ENCODE measurements at regions not wholly inside any gene's neighbourhood (a gene's known extent, or its start where the extent isn't known, plus 50 kb on each side); places are given as distances from the start of the nearest gene placed in this dataset.

DNA sequence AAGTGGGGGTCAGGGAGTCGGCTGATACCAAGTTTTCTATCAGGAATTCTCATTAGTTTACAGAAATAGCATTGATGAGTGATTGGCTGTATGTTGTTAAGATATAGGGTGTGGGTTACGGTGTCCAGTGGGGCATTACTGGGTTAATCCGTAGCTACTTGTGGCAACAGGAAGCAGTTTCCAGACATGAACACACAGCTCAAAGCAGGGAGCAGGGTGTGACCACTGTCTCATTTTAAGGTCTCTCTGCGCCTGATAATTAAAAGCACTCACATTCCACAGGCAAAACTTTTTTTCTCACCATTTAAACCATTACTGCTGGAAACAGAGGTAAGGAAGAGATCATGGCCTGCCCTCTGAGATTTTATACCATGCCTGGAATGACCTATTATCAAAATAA, 114.9 kb downstream of the SIK1 start:
- Histone ChIP-seq H3K9me3 (ENCODE audit: low read depth) (no peaks in the 10 kb centered on the region), H3K27ac (no peak overlapping the region), H3K36me3 (no peaks in the 10 kb centered on the region), H3K4me1 (ENCODE audit: low read depth) (peaks cover 17% of the 10 kb centered on the region), H3K4me3 (no peak overlapping the region), H3K27me3 (no peaks in the 10 kb centered on the region)
- no peak for DNase-seq (ENCODE audit: low read depth in 1 of 2, low spot score in 1 of 2)
- TF ChIP-seq, protein P1, sequence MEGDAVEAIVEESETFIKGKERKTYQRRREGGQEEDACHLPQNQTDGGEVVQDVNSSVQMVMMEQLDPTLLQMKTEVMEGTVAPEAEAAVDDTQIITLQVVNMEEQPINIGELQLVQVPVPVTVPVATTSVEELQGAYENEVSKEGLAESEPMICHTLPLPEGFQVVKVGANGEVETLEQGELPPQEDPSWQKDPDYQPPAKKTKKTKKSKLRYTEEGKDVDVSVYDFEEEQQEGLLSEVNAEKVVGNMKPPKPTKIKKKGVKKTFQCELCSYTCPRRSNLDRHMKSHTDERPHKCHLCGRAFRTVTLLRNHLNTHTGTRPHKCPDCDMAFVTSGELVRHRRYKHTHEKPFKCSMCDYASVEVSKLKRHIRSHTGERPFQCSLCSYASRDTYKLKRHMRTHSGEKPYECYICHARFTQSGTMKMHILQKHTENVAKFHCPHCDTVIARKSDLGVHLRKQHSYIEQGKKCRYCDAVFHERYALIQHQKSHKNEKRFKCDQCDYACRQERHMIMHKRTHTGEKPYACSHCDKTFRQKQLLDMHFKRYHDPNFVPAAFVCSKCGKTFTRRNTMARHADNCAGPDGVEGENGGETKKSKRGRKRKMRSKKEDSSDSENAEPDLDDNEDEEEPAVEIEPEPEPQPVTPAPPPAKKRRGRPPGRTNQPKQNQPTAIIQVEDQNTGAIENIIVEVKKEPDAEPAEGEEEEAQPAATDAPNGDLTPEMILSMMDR (IDR thresholded peaks at IDR 0.05; ENCODE audit: low read depth, low read length), result no peak

DNA sequence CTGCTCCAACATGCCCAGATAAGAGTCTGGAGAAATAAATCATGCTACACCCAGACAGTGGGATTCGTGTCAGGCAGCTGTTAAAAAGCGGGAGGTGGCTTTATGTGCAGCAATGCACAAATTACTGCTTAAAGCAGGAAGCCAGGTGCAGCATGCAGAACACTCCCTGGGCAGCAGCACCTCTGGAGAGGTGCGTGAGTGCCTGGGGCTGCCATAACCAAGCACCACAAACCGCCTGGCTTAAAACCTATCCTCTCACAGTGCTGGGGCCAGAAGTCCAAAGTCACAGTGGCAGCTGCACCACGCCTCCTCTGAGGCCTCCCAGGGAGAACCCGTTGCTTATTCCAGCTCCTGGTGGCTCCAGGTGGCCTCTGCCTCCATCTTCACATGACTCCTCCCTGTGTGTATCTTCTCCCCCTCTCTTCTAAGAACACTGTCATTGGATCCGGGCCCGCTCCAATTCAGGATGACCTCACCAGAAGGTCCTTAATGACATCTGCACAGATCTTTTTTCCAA, 115.6 kb downstream of the SIK1 start:
- Histone ChIP-seq H3K4me1 (ENCODE audit: low read depth) (peaks cover 17% of the 10 kb centered on the region), H3K27ac (no peak overlapping the region), H3K9me3 (ENCODE audit: low read depth) (no peaks in the 10 kb centered on the region), H3K36me3 (no peaks in the 10 kb centered on the region), H3K27me3 (no peaks in the 10 kb centered on the region), H3K4me3 (no peak overlapping the region)
- no peak for DNase-seq (ENCODE audit: low read depth in 1 of 2, low spot score in 1 of 2)
- TF ChIP-seq, protein P1 (IDR thresholded peaks at IDR 0.05; ENCODE audit: low read depth, low read length), result no peak

DNA sequence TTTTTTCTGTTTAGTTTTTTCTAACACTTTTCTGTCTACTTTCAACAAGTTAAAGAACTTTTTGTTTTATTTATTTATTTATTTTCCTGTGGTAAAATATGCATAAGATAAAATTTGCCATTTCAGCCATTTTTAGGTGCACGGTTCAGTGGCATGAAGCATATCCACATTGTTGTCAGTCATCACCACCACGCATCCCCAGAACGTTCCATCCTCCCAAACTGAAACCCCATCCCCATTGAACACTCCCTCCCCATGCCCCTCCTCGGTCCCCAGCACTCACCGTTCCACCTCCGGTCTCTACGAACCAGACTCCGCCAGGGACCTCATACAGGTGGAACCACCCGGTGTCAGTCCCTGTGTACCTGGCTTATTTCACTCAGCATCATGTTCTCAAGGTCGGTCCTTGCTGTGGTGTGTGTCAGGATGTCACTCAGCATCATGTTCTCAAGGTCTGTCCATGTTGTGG, 118.1 kb downstream of the SIK1 start:
- H3K4me3 ChIP-seq, result no peak overlapping the region
- no peaks in the 10 kb centered on the region for H3K9me3 ChIP-seq (ENCODE audit: low read depth)
- no peak overlapping the region for H3K27ac ChIP-seq
- TF ChIP-seq, protein P1 (IDR thresholded peaks at IDR 0.05; ENCODE audit: low read depth, low read length), result no peak
- no peaks in the 10 kb centered on the region for H3K36me3 ChIP-seq
- H3K27me3 ChIP-seq, result no peaks in the 10 kb centered on the region
- H3K4me1 ChIP-seq (ENCODE audit: low read depth), result peaks cover 17% of the 10 kb centered on the region
- no peak for DNase-seq (ENCODE audit: low read depth in 1 of 2, low spot score in 1 of 2)

DNA sequence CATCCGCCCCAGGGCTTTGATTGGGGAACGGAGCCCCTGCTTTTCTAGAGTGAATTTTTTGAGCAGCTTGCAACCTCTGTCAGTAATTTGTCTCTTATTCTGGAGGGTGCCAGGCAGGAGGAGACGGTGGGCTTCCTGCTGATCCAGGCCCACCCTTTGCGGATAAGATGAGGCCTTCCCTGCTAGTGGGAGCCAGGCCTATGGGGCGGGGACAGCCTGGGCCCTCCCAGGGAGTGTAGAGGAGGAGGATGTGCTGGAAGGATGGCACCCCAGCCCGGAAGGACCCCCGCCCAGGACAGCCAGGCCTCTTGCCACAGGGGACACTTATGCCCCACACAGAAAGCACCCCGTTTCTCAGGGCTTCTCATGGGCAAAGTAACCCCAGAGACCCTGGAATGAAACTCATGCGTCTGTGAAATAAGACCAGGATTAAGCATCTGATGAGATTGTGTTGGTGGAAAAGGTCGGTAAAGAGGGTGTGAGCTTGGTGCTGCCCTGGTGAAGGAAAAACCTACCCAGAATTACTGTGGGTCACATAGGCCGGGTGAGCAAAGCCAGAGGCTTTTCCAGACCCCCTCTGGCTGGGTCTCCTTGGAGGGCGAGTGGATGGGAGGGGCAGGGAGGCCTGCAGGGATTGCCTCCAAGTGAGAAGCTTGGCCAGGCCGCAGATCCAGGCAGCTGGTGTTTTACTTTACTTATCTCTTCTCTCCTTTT, 118.7 kb downstream of the SIK1 start:
- H3K9me3 ChIP-seq (ENCODE audit: low read depth), result no peaks in the 10 kb centered on the region
- H3K4me3 ChIP-seq, result no peak overlapping the region
- H3K36me3 ChIP-seq, result no peaks in the 10 kb centered on the region
- no peaks in the 10 kb centered on the region for H3K27me3 ChIP-seq
- DNase-seq (ENCODE audit: low read depth in 1 of 2, low spot score in 1 of 2), result no peak
- TF ChIP-seq, protein P1 (IDR thresholded peaks at IDR 0.05; ENCODE audit: low read depth, low read length), result no peak
- no peak overlapping the region for H3K27ac ChIP-seq
- H3K4me1 ChIP-seq (ENCODE audit: low read depth), result peaks cover 17% of the 10 kb centered on the region

DNA sequence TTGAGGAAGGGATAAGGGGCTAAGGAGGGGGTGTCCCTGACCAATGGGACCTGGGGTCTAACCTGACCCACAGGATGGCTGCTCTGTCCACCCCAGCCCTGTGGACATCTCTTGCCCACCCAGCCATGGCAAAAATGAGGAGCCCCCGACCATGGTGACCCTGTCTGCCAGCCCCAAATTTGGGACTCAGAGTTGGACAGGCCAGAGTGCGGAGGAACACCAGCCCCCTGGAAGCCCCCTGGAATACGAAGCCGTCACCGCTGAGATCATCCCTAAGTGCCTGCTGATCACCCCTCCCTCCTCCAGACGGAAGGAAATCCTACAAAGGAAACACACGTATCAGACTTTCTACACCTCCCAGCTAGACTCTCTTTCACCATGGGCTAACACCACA, 119.3 kb downstream of the SIK1 start:
- TF ChIP-seq, protein P1 (IDR thresholded peaks at IDR 0.05; ENCODE audit: low read depth, low read length), result no peak
- Histone ChIP-seq H3K4me1 (ENCODE audit: low read depth) (peaks cover 14% of the 10 kb centered on the region), H3K4me3 (no peak overlapping the region), H3K36me3 (no peaks in the 10 kb centered on the region), H3K27ac (no peak overlapping the region), H3K27me3 (no peaks in the 10 kb centered on the region), H3K9me3 (ENCODE audit: low read depth) (no peaks in the 10 kb centered on the region)
- DNase-seq (ENCODE audit: low read depth in 1 of 2, low spot score in 1 of 2), result no peak
